ENCODE measurements at regions not wholly inside any gene's neighbourhood (a gene's known extent, or its start where the extent isn't known, plus 50 kb on each side); places are given as distances from the start of the nearest gene placed in this dataset.

DNA sequence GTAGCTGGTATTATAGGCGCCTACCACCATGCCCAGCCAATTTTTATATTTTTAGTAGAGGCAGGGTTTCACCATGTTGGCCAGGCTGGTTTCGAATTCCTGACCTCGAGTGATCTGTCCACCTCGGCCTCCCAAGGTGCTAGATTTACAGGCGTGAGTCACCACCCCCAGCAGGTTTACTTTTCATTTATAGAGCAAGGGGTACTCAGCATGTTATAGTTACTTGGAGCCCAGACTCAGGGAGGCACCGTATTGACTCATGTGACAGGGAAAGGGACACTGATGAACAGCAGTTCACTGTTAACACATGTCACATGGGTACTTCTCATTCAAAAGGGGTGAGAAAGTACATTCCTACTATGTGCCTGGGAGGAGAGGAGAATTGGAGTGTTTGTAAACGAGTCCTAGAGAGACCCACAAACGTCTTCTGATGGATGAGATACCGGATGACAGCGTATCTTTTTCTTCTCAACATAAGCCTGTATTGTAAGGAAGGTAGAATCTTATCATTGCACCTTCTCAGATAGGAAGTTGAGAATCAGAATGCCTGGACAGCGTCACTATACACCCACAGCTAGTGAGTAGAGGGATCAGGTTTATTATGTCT, 510.0 kb downstream of the USP25 start:
- TF ChIP-seq CTCF (IDR thresholded peaks at IDR 0.05; ENCODE audit: low read depth, low read length): no peak
- no peak for DNase-seq (ENCODE audit: low read depth in 2 of 2)
- H3K4me3 ChIP-seq (replicated peaks in 1 of 2; ENCODE audit: low read depth in 2 of 2, low read length in 2 of 2): no peak overlapping the region

DNA sequence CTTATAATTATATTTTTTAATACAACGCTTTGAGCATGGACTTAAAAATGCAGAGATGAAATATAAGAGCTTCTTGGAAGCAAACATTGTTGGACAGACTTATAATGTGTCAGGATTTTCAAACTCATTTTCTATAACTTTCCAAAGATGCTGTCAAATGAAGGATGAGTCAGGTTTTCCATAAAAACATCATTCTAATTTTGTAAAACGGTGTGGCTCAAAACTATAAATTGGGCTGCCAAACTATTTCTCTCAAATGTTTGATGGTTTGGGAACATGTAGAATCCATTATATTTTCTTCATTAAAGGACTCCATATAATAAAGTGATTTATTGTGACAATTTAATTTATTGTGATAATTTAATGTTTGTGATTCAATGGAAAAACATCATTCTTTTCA, 511.2 kb downstream of the USP25 start:
- peak in 1 of 2 donors; percentile 13 for DNase-seq (ENCODE audit: low read depth in 2 of 2)
- H3K4me3 ChIP-seq (replicated peaks in 1 of 2; ENCODE audit: low read depth in 2 of 2, low read length in 2 of 2): no peak overlapping the region
- TF ChIP-seq CTCF (IDR thresholded peaks at IDR 0.05; ENCODE audit: low read depth, low read length): no peak

- DNase-seq (ENCODE audit: low read depth in 2 of 2): peak in 1 of 2 donors; percentile 43
- TF ChIP-seq CTCF (IDR thresholded peaks at IDR 0.05; ENCODE audit: low read depth, low read length): no peak
- H3K4me3 ChIP-seq (replicated peaks in 1 of 2; ENCODE audit: low read depth in 2 of 2, low read length in 2 of 2): no peak overlapping the region
Observed at GRCh38 chr21:16241479-16241963, 511.7 kb downstream of the USP25 start.

GRCh38 chr21:16243396-16243795, 513.6 kb downstream of the USP25 start:
- H3K4me3 ChIP-seq (replicated peaks in 1 of 2; ENCODE audit: low read depth in 2 of 2, low read length in 2 of 2): no peak overlapping the region
- no peak for TF ChIP-seq CTCF (IDR thresholded peaks at IDR 0.05; ENCODE audit: low read depth, low read length)
- DNase-seq (ENCODE audit: low read depth in 2 of 2): no peak

GRCh38 chr21:16248705-16249104, 518.9 kb downstream of the USP25 start:
- no peak for TF ChIP-seq CTCF (IDR thresholded peaks at IDR 0.05; ENCODE audit: low read depth, low read length)
- H3K4me3 ChIP-seq (replicated peaks in 1 of 2; ENCODE audit: low read depth in 2 of 2, low read length in 2 of 2): no peak overlapping the region
- DNase-seq (ENCODE audit: low read depth in 2 of 2): no peak

DNA sequence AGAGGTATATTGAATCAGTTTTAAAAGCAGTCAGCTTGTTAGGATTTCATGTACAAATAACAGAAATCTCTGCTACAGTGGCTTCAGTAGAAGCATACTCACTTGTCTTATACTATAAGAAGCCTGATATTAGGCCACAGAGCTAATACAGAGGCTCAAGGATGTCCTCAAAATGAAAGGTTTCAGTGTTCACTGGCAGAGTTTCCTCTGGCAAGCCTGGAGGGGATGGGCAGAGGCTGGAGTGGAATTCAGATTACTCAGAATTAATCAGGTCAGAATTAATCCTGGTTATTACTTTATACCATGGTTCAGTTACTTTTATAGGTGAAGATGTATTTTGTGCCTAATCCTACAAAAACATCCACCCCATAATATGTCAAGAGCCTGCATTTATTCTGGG, 520.5 kb downstream of the USP25 start:
- H3K4me3 ChIP-seq (replicated peaks in 1 of 2; ENCODE audit: low read depth in 2 of 2, low read length in 2 of 2): no peak overlapping the region
- TF ChIP-seq CTCF (IDR thresholded peaks at IDR 0.05; ENCODE audit: low read depth, low read length): no peak
- no peak for DNase-seq (ENCODE audit: low read depth in 2 of 2)
